Cardiac muscle cell (in vitro differentiated cells and primary cell): ENCODE measurements at regions not wholly inside any gene's neighbourhood (a gene's known extent, or its start where the extent isn't known, plus 50 kb on each side); places are given as distances from the start of the nearest gene placed in this dataset.

Experiments
- DNase-seq, 2 donors: peaks; one replicate each; pipeline versions ENCODE4 v3.0.0 to v3.0.0-alpha.2; 2010 to 2017; ENCODE audit warnings: low read depth in 1 of 2, low spot score in 1 of 2
- H3K27ac ChIP-seq: fragments of 200-600 bp; sonication (generic); 2 replicates; pipeline ENCODE4 v1.5.1; 2016
- H3K27me3 ChIP-seq: fragments of 200-600 bp; sonication (generic); 2 replicates; pipeline ENCODE4 v1.6.0; 2016; ENCODE audit warnings: control low read depth
- H3K36me3 ChIP-seq: fragments of 200-600 bp; sonication (generic); 2 replicates; pipeline ENCODE4 v1.5.1; 2016; ENCODE audit warnings: control low read depth
- H3K4me1 ChIP-seq: fragments of 200-600 bp; sonication (generic); 2 replicates; pipeline ENCODE4 v1.8.1; 2017; ENCODE audit warnings: low read depth, mild to moderate bottlenecking, mixed run types
- H3K4me3 ChIP-seq: fragments of 200-600 bp; sonication (generic); 2 replicates; pipeline ENCODE4 v1.5.1; 2016; ENCODE audit warnings: mild to moderate bottlenecking
- H3K9me3 ChIP-seq: fragments of 200-600 bp; sonication (generic); 2 replicates; pipeline ENCODE4 v1.5.1; 2017; ENCODE audit warnings: low read depth, mild to moderate bottlenecking, control low read depth
- CTCF ChIP-seq: IDR thresholded peaks from 2 replicates; pipeline ENCODE4 v1.5.1; 2012; ENCODE audit warnings: low read depth, mild to moderate bottlenecking, low read length

GRCh38 chr2:66110608-66111007 lies 324.3 kb upstream of the MEIS1 start:
- no peak overlapping the region for H3K4me3 ChIP-seq
- no peak for DNase-seq
- no peak for TF ChIP-seq CTCF
- no peaks in the 10 kb centered on the region for H3K9me3 ChIP-seq
- no peak overlapping the region for H3K27ac ChIP-seq
- H3K4me1 ChIP-seq: no peaks in the 10 kb centered on the region
- no peaks in the 10 kb centered on the region for H3K36me3 ChIP-seq
- H3K27me3 ChIP-seq: no peaks in the 10 kb centered on the region

DNA sequence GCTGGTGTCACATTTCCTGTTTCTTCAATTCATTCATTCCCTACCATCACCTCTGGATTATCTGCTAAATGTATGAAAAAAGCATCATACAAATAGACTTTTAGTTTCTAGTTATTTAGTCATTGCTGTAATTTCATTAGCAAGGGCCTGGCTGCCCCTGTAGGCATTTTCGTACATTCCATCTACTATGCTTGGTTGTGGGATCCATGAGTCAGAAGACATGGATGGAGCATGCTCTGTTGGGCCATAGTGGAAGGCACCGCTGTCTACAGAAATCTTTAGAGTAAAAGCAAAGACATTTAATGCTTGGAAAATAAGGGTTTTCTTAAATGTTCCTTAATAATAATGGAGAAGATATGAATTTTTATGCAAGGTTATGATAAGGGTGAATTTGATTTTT lies 324.8 kb upstream of the MEIS1 start:
- no peak for TF ChIP-seq CTCF
- Histone ChIP-seq H3K9me3 (no peaks in the 10 kb centered on the region), H3K4me1 (no peaks in the 10 kb centered on the region), H3K4me3 (no peak overlapping the region), H3K27ac (no peak overlapping the region), H3K36me3 (no peaks in the 10 kb centered on the region), H3K27me3 (no peaks in the 10 kb centered on the region)
- DNase-seq: no peak

DNA sequence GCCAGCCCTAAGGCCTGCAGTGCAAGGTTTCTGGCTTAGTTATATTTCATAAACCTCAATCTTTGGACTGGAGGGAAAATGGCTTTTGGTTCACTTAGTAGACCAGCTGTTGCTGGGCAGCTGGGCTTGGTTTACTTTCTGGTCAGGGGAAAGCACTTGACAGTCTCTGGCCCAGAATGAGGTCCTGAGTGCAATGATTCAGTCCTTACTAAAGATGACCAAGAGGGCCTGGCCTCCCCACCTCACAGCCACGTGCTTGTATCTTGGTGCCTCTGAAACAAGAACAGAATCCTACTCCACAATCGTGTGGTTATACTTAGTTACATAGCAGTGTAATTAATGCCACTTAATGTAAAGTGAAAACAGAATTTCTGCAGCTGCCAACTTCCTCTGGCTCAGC lies 325.5 kb upstream of the MEIS1 start:
- no peaks in the 10 kb centered on the region for H3K9me3 ChIP-seq
- H3K27ac ChIP-seq: no peak overlapping the region
- H3K4me1 ChIP-seq: no peaks in the 10 kb centered on the region
- TF ChIP-seq CTCF: no peak
- H3K4me3 ChIP-seq: no peak overlapping the region
- DNase-seq: no peak
- no peaks in the 10 kb centered on the region for H3K36me3 ChIP-seq
- no peaks in the 10 kb centered on the region for H3K27me3 ChIP-seq

DNA sequence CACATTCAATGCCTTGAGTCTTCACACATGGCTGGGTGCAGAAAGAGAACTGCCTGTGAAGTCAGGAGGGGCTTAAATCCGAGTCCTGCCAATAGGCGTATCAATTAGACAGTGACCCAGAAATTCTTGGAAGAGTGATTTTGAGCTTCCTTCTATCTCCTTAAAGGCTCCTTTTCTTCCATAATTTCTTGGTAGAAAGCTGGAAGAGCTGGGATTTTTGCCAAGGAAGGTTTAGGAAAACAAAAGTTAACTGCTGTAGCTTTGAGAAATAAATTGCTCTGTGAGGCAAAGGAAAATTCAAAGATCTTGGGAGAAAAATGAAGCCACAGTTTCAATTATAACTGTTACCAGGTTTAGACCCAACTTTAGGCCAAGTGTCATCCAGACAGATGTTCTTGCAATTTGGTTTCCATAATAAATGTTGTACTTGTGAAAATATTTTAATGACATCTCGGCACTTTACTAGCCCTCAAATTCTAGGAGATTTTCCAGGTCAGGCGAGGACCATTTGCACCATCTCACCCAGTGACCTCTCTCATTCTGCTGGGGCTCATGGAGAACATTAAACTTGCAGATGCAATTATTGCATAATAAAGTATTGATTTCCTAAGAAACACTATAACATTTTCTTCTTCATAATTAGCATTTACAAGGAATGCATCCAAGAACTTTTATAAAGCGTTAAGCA lies 329.7 kb upstream of the MEIS1 start:
- Histone ChIP-seq H3K27me3 (no peaks in the 10 kb centered on the region), H3K4me1 (no peaks in the 10 kb centered on the region), H3K36me3 (no peaks in the 10 kb centered on the region), H3K4me3 (no peak overlapping the region), H3K27ac (no peak overlapping the region), H3K9me3 (no peaks in the 10 kb centered on the region)
- DNase-seq: no peak
- no peak for TF ChIP-seq CTCF

GRCh38 chr2:66103581-66103980 lies 331.3 kb upstream of the MEIS1 start:
- no peak overlapping the region for H3K4me3 ChIP-seq
- no peak for DNase-seq
- H3K27ac ChIP-seq: no peak overlapping the region
- TF ChIP-seq CTCF: no peak
- no peaks in the 10 kb centered on the region for H3K9me3 ChIP-seq
- H3K27me3 ChIP-seq: no peaks in the 10 kb centered on the region
- no peaks in the 10 kb centered on the region for H3K4me1 ChIP-seq
- H3K36me3 ChIP-seq: no peaks in the 10 kb centered on the region

- Histone ChIP-seq H3K36me3 (no peaks in the 10 kb centered on the region), H3K4me3 (no peak overlapping the region), H3K27ac (no peak overlapping the region), H3K27me3 (no peaks in the 10 kb centered on the region), H3K4me1 (no peaks in the 10 kb centered on the region), H3K9me3 (no peaks in the 10 kb centered on the region)
- no peak for DNase-seq
- TF ChIP-seq CTCF: no peak
These were observed 333.7 kb upstream of the MEIS1 start for GRCh38 chr2:66101206-66101605.
